ENCODE measurements at regions not wholly inside any gene's neighbourhood (a gene's known extent, or its start where the extent isn't known, plus 50 kb on each side); places are given as distances from the start of the nearest gene placed in this dataset.
"Not testable (repeated sequence)": the region's sequence is repeated elsewhere in the genome, so short reads cannot be mapped to it uniquely, and the experiment has no call there.

DNA sequence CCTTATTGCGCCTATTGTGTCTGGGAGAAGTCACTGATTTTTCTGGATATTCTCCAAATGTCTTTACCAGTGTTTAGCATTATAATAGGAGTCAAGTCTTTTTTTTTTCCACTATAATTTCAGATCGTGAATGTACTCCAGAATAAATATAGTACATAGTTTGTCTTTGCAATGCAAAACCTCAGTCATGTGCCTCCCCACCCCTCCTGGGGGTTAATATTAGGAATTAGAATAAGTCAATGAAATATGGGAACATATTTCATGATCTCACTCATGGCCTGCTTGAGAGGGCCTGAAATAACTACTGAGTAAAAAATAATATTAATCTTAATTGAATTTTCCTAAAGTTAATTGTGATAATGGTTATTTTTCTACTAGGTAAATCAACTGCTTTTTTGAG lies 79.0 kb upstream of the TMEM170B start:
- in situ Hi-C loops (cut with MboI; ENCODE audit: low sequenced_read_pairs), result no loop called here

DNA sequence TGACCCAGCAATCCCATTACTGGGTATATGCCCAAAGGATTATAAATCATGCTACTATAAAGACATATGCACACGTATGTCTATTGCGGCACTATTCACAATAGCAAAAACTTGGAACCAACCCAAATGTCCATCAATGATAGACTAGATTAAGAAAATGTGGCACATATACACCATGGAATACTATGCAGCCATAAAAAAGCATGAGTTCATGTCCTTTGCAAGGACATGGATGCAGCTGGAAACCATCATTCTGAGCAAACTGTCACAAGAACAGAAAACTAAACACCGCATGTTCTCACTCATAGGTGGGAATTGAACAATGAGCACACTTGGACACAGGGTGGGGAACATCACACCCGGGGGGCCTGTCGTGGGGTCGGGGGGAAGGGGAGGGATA lies 80.1 kb upstream of the TMEM170B start:
- in situ Hi-C loops (cut with MboI; ENCODE audit: low sequenced_read_pairs), result not testable (repeated sequence)

GRCh38 chr6:11452106-11452505 lies 85.4 kb upstream of the TMEM170B start:
- in situ Hi-C loops (cut with MboI; ENCODE audit: low sequenced_read_pairs), result not testable (repeated sequence)

GRCh38 chr6:11450037-11450436 lies 87.5 kb upstream of the TMEM170B start:
- in situ Hi-C loops (cut with MboI; ENCODE audit: low sequenced_read_pairs), result no loop called here

DNA sequence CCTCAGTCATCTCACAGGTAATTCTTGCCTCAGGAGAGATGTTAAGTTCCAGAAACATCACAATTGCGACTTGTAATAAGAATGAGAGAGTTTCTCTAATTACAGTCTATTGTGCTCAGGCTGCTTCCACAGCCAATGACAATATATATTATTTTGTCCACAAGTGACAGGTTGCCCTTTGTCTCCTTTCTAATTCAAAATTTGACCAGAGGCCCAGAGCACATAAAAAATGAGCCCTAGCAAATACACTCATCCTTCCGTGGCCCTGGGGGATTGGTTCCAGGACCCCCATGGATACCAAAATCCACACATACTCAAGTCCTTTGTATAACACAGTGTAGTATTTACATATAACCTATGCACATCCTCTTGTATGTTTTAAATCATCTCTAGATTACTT lies 88.1 kb upstream of the TMEM170B start:
- in situ Hi-C loops (cut with MboI; ENCODE audit: low sequenced_read_pairs), result no loop called here

- in situ Hi-C loops (cut with MboI; ENCODE audit: low sequenced_read_pairs), result no loop called here
Observed at GRCh38 chr6:11448038-11448437, 89.5 kb upstream of the TMEM170B start.

DNA sequence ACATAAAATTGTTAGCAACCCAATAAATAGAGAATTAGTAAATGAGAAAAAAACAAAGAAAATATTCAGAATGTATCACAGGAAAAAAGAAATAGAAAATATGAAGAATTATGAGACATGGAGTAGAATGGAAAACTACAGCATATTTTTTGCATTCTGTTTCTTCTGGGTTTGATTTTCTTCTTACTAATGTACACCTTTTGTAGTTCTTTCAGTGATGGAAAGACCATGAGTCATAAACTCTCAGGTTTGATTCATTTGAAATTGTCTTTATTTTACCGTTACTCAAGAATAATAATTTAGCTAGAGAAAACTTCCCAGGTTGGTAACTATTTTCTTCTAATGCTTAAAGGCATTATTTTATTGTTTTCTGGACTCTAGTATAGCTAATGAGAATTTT lies 90.3 kb upstream of the TMEM170B start:
- in situ Hi-C loops (cut with MboI; ENCODE audit: low sequenced_read_pairs), result no loop called here

DNA sequence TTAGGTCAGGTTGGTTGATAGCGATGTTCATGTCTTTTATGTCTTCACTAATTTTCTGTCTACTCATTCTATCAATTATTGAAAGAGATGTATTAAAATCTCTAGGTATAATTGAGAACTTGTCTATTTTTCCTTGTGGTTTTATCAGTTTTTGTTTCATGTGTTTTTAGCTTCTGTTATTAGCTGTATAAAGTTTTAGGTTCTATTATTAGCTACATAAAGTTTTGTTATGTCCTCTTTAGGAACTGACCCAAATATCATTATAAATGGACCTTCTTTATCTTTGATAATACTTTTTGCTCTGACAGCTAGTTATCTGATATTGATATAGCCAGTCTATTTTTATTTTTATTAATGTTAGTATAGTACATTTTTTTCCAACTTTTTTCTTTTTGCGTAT lies 92.4 kb upstream of the TMEM170B start:
- in situ Hi-C loops (cut with MboI; ENCODE audit: low sequenced_read_pairs), result no loop called here

- in situ Hi-C loops (cut with MboI; ENCODE audit: low sequenced_read_pairs), result not testable (repeated sequence)
Observed at GRCh38 chr6:11443125-11443524, 94.4 kb upstream of the TMEM170B start.

- in situ Hi-C loops (cut with MboI; ENCODE audit: low sequenced_read_pairs), result no loop called here
Observed at GRCh38 chr6:11442495-11442894, 95.1 kb upstream of the TMEM170B start.

GRCh38 chr6:11439876-11440275 lies 97.7 kb upstream of the TMEM170B start:
- in situ Hi-C loops (cut with MboI; ENCODE audit: low sequenced_read_pairs), result no loop called here

GRCh38 chr6:11439017-11439420 lies 98.5 kb upstream of the TMEM170B start:
- in situ Hi-C loops (cut with MboI; ENCODE audit: low sequenced_read_pairs), result no loop called here

- in situ Hi-C loops (cut with MboI; ENCODE audit: low sequenced_read_pairs), result no loop called here
Observed at GRCh38 chr6:11437824-11438459, 99.6 kb upstream of the TMEM170B start.

DNA sequence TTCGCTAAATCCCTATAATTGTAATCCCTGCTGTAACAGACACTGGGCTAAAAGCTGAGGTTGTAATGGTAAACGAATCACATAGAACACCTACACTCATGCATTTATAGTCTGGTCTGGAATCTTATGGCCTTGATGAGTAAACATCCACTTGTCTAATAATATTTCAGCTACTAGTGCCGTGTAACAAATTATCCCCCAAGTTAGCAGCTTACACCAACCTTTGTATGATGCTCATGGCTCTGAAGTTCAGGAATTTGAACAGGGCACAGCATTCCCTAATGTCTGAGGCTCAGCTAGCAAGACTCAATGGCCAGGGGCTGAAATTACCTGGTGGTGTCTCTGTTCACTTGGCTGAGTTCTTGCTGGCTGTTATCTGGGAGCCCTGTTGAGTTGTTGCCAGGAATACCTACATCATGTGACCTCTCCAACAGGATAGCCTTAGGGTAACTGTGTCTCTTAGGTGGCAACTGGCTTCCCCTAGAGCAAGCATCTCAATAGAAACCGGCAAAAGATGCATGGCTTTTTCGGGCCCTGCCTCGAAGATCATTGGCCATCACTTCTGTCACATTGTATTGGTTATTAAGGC lies 100.9 kb upstream of the TMEM170B start:
- in situ Hi-C loops (cut with MboI; ENCODE audit: low sequenced_read_pairs), result no loop called here

- in situ Hi-C loops (cut with MboI; ENCODE audit: low sequenced_read_pairs), result no loop called here
Observed at GRCh38 chr6:11434565-11435326, 102.8 kb upstream of the TMEM170B start.

GRCh38 chr6:11433860-11434259 lies 103.7 kb upstream of the TMEM170B start:
- in situ Hi-C loops (cut with MboI; ENCODE audit: low sequenced_read_pairs), result no loop called here

- in situ Hi-C loops (cut with MboI; ENCODE audit: low sequenced_read_pairs), result no loop called here
Observed at GRCh38 chr6:11432713-11433450, 104.7 kb upstream of the TMEM170B start.

DNA sequence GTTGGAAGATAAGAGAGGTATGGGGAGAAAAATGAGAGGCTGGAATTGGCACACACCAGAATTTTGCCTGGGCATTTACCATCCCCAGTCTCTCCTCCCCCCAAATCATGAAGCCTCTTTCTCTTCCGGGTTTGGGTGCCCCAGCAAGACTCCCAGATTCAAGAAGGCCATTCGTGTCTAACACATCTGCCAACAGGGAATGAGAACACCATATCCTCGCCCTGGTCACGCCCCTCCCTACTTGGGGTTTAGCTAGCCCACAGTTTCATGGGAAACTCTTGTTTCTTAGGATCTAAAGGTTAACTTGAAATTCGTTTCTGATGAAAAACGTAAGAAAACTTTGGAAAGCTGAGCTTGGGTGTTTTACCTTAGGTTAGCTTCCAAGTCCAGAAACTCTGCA lies 105.5 kb upstream of the TMEM170B start:
- in situ Hi-C loops (cut with MboI; ENCODE audit: low sequenced_read_pairs), result no loop called here

GRCh38 chr6:11431455-11431937 lies 106.1 kb upstream of the TMEM170B start:
- in situ Hi-C loops (cut with MboI; ENCODE audit: low sequenced_read_pairs), result no loop called here

GRCh38 chr6:11430036-11430435 lies 107.5 kb upstream of the TMEM170B start:
- in situ Hi-C loops (cut with MboI; ENCODE audit: low sequenced_read_pairs), result no loop called here

DNA sequence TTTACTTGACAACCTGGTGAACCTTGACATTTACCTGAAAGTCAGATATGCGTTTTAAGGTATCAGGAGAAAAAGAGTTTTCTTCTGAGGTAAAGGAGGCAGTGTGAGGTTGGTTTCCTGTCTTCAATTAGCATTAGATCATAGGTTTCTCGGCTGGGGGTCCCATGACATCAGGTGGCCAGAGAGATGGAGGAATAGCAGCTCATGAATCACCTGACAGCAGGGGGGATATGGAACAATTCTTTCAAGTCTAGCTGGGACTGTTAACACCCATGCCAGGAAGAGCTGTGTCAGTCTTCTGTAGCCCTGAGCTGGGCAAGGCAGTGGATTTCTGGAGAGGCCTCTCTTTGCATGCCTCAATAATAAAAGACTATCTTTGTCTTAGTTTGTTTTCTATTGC lies 108.0 kb upstream of the TMEM170B start:
- in situ Hi-C loops (cut with MboI; ENCODE audit: low sequenced_read_pairs), result no loop called here
